ENCODE measurements at regions not wholly inside any gene's neighbourhood (a gene's known extent, or its start where the extent isn't known, plus 50 kb on each side); places are given as distances from the start of the nearest gene placed in this dataset.

- in situ Hi-C loops (cut with MboI; ENCODE audit: low pct_unique_long_range_greater_than_20kb, low sequenced_read_pairs, unreplicated experiment) = loop anchor here (25.0 kb wide), 1 partner anchor 429 kb away; no protein-coding TSS in a partner anchor
- DNase-seq (ENCODE audit: low spot score) = no peak
- TF ChIP-seq, protein P1, sequence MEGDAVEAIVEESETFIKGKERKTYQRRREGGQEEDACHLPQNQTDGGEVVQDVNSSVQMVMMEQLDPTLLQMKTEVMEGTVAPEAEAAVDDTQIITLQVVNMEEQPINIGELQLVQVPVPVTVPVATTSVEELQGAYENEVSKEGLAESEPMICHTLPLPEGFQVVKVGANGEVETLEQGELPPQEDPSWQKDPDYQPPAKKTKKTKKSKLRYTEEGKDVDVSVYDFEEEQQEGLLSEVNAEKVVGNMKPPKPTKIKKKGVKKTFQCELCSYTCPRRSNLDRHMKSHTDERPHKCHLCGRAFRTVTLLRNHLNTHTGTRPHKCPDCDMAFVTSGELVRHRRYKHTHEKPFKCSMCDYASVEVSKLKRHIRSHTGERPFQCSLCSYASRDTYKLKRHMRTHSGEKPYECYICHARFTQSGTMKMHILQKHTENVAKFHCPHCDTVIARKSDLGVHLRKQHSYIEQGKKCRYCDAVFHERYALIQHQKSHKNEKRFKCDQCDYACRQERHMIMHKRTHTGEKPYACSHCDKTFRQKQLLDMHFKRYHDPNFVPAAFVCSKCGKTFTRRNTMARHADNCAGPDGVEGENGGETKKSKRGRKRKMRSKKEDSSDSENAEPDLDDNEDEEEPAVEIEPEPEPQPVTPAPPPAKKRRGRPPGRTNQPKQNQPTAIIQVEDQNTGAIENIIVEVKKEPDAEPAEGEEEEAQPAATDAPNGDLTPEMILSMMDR (IDR thresholded peaks at IDR 0.05; ENCODE audit: extremely low read depth, insufficient read depth, missing control alignments) = no peak
Observed at GRCh38 chr6:159615918-159616317, 77.1 kb downstream of the SOD2 start.

- TF ChIP-seq, protein P1 (IDR thresholded peaks at IDR 0.05; ENCODE audit: extremely low read depth, insufficient read depth, missing control alignments) = no peak
- in situ Hi-C loops (cut with MboI; ENCODE audit: low pct_unique_long_range_greater_than_20kb, low sequenced_read_pairs, unreplicated experiment) = loop anchor here (25.0 kb wide), 1 partner anchor 424 kb away; no protein-coding TSS in a partner anchor
- no peak for DNase-seq (ENCODE audit: low spot score)
Observed at GRCh38 chr6:159610881-159611280, 82.2 kb downstream of the SOD2 start.

DNA sequence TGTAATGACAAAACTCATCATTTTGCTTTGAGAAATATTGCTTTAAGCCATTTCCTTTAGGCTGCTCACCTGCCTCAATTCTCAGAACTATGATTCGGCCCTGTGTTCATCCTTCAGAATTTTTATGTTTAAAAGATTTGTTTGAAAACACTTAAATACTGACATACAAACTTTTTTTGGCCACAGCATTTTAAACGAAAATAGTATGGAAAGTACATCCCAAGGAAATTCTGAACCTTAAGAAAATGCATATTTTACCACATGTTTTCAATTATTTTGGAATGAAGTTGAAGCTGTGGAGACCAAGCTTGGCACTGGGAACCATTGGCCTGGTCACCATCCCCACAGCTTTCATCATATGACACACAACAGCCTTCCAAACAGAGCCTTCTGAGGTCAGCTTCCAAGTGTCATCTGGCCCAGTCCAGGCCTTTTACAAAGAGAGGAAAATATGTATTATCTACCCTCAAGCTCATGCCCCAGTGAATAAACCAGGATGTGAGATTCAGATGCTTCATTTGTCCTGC lies 83.3 kb downstream of the SOD2 start:
- TF ChIP-seq, protein P1 (IDR thresholded peaks at IDR 0.05; ENCODE audit: extremely low read depth, insufficient read depth, missing control alignments) = no peak
- DNase-seq (ENCODE audit: low spot score) = no peak
- in situ Hi-C loops (cut with MboI; ENCODE audit: low pct_unique_long_range_greater_than_20kb, low sequenced_read_pairs, unreplicated experiment) = loop anchor here (25.0 kb wide), 1 partner anchor 422 kb away; no protein-coding TSS in a partner anchor

DNA sequence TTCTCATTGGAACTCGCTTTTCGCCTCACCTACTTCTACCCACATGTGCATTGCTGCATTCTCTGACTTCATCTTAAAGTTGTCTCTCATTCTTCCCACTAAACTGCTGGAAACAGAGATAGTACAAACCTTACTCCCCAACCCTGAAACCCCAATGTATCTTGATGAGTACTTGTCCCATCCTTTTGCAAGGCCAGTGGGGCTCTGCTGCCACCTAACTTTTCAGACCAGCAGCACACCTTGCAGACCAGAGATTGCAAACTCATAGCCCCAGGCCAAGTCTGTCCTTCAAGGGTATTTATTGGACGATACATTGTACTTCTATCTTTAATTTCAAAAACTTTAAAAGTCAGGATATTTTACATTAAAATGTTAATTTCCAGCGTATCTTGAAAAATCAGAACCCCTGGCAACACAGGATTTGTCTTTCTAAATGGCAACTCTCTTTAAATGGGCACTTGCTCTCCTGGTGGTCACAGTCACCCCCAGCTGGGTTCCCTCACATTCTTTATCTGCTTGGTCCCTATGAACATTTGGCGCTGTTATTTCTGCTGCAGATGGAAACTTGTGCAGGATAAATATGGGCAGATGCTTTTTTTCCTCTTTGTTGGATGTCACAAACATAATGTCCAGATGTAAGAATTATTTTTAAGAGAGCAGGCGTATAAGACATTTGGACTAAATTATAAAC lies 83.9 kb downstream of the SOD2 start:
- peak; percentile 67 for DNase-seq (ENCODE audit: low spot score)
- in situ Hi-C loops (cut with MboI; ENCODE audit: low pct_unique_long_range_greater_than_20kb, low sequenced_read_pairs, unreplicated experiment) = loop anchor here (25.0 kb wide), 1 partner anchor 422 kb away; no protein-coding TSS in a partner anchor
- TF ChIP-seq, protein P1 (IDR thresholded peaks at IDR 0.05; ENCODE audit: extremely low read depth, insufficient read depth, missing control alignments) = peak; percentile 76

GRCh38 chr6:159606786-159607185 lies 86.3 kb downstream of the SOD2 start:
- TF ChIP-seq, protein P1 (IDR thresholded peaks at IDR 0.05; ENCODE audit: extremely low read depth, insufficient read depth, missing control alignments) = no peak
- in situ Hi-C loops (cut with MboI; ENCODE audit: low pct_unique_long_range_greater_than_20kb, low sequenced_read_pairs, unreplicated experiment) = loop anchor here (25.0 kb wide), 1 partner anchor 419 kb away; no protein-coding TSS in a partner anchor
- DNase-seq (ENCODE audit: low spot score) = no peak

GRCh38 chr6:159604443-159604956 lies 88.5 kb downstream of the SOD2 start:
- TF ChIP-seq, protein P1 (IDR thresholded peaks at IDR 0.05; ENCODE audit: extremely low read depth, insufficient read depth, missing control alignments) = no peak
- DNase-seq (ENCODE audit: low spot score) = no peak
- in situ Hi-C loops (cut with MboI; ENCODE audit: low pct_unique_long_range_greater_than_20kb, low sequenced_read_pairs, unreplicated experiment) = loop anchor here (25.0 kb wide), 1 partner anchor 417 kb away; no protein-coding TSS in a partner anchor

Measured in GM13977 (cell line).